ENCODE measurements at regions not wholly inside any gene's neighbourhood (a gene's known extent, or its start where the extent isn't known, plus 50 kb on each side); places are given as distances from the start of the nearest gene placed in this dataset.
"Not testable (repeated sequence)": the region's sequence is repeated elsewhere in the genome, so short reads cannot be mapped to it uniquely, and the experiment has no call there.

DNA sequence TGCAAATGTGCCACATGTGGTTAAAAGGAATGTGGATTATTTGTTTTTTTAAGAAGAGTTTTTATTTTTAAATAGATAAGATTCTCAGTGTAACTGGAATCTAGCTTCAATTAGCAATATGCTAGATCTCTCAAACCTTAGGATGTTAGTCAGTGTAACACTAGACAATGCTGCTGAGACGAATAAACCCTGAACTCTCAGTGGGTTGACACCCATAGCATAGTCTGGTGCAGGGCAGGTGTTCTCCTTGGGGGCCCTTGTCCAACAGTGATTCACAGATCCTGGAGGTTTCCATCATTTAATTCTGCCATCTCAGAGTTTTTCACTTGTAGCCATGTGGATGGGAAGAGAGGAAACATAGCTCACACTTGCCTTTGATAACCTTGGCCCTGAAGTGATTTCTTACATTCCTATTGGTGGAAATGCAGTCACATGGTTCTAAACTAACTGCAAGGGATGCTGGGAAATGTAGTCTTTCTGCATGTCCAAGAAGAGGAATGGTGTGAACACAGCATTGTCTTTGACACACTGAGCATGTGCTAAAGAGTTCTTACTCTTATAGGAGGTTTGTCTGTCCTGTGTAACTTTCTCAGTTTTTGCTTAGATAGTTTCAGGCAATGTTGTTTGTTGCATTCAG is 110.4 kb upstream of the EEF2KMT start:
- TF ChIP-seq, protein P1, sequence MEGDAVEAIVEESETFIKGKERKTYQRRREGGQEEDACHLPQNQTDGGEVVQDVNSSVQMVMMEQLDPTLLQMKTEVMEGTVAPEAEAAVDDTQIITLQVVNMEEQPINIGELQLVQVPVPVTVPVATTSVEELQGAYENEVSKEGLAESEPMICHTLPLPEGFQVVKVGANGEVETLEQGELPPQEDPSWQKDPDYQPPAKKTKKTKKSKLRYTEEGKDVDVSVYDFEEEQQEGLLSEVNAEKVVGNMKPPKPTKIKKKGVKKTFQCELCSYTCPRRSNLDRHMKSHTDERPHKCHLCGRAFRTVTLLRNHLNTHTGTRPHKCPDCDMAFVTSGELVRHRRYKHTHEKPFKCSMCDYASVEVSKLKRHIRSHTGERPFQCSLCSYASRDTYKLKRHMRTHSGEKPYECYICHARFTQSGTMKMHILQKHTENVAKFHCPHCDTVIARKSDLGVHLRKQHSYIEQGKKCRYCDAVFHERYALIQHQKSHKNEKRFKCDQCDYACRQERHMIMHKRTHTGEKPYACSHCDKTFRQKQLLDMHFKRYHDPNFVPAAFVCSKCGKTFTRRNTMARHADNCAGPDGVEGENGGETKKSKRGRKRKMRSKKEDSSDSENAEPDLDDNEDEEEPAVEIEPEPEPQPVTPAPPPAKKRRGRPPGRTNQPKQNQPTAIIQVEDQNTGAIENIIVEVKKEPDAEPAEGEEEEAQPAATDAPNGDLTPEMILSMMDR (IDR thresholded peaks at IDR 0.05) = not testable (repeated sequence)
- TF ChIP-seq POLR2A (IDR thresholded peaks at IDR 0.05) = not testable (repeated sequence)

All from heart left ventricle (tissue), 13 donors.